Pons (tissue), 1 donor: ENCODE measurements at regions not wholly inside any gene's neighbourhood (a gene's known extent, or its start where the extent isn't known, plus 50 kb on each side); places are given as distances from the start of the nearest gene placed in this dataset.

Experiments used
- DNase-seq: peaks from one replicate; pipeline ENCODE4 v3.0.0-alpha.2; 2016; ENCODE audit warnings: low spot score

GRCh38 chr14:100673807-100674154, 52.9 kb upstream of the DLK1 start:
- DNase-seq = no peak

GRCh38 chr14:100674428-100674827, 52.3 kb upstream of the DLK1 start:
- no peak for DNase-seq

- no peak for DNase-seq
Observed at GRCh38 chr14:100674897-100675619, 51.6 kb upstream of the DLK1 start.

- no peak for DNase-seq
Observed at GRCh38 chr14:100675699-100676684, 50.7 kb upstream of the DLK1 start.
